Mucosa of descending colon (tissue), 3 donors: ENCODE measurements at regions not wholly inside any gene's neighbourhood (a gene's known extent, or its start where the extent isn't known, plus 50 kb on each side); places are given as distances from the start of the nearest gene placed in this dataset.

Experiments used
- ATAC-seq: fragments of 200-7000 bp; cut with Tn5 transposase; one replicate; pipeline ENCODE4 v1.9.1; 2020; ENCODE audit warnings: mild to moderate bottlenecking, moderate library complexity
- DNase-seq, 3 donors: peaks; one replicate each; pipeline ENCODE4 v3.0.0-alpha.2; 2020
- H3K36me3 ChIP-seq: fragments of 200-600 bp; one replicate; pipeline ENCODE4 v1.8.0; 2021; ENCODE audit warnings: low read depth, mild to moderate bottlenecking
- H3K4me1 ChIP-seq: fragments of 200-600 bp; one replicate; pipeline ENCODE4 v1.8.0; 2021; ENCODE audit warnings: low read depth, mild to moderate bottlenecking
- H3K4me3 ChIP-seq: fragments of 200-600 bp; one replicate; pipeline ENCODE4 v1.8.0; 2021; ENCODE audit warnings: mild to moderate bottlenecking
- H3K9me3 ChIP-seq: fragments of 200-600 bp; one replicate; pipeline ENCODE4 v1.8.0; 2021; ENCODE audit warnings: mild to moderate bottlenecking
- CTCF ChIP-seq: fragments of 200-600 bp; IDR thresholded peaks from one replicate; pipeline ENCODE4 v1.8.0; 2022; ENCODE audit warnings: antibody characterized with exemption, mild to moderate bottlenecking
- intact Hi-C, 2 donors: fragments of 100-400 bp; cut with DNase I in 1 of 2; cut with micrococcal nuclease in 1 of 2; formaldehyde crosslinking; loops; one replicate each; pipeline versions ENCODE4 v1.11.0 to v1.11.1; 2022; cut with DNase I, micrococcal nuclease
- donor health status: DM: no; HTN: no; CAD: no; lungs with moderate emphysema.
- donor health status: DM: no; HTN: no; CAD: no.
- donor health status: DM: no; HTN: yes; CAD: no.

GRCh38 chr14:48814562-48814961, 771.6 kb downstream of the RPS29 start:
- H3K4me1 ChIP-seq, result no peaks in the 10 kb centered on the region
- no peak for TF ChIP-seq CTCF
- H3K36me3 ChIP-seq, result no peaks in the 10 kb centered on the region
- DNase-seq (no peak), ATAC-seq (no peak)
- peaks cover 33% of the 10 kb centered on the region for H3K9me3 ChIP-seq
- H3K4me3 ChIP-seq, result no peak overlapping the region
- intact Hi-C loops, result no loop called here

GRCh38 chr14:48805315-48805714, 780.9 kb downstream of the RPS29 start:
- no peak overlapping the region for H3K4me3 ChIP-seq
- no peak for DNase-seq
- H3K9me3 ChIP-seq, result peaks cover 35% of the 10 kb centered on the region
- H3K36me3 ChIP-seq, result no peaks in the 10 kb centered on the region
- intact Hi-C loops, result no loop called here
- TF ChIP-seq CTCF, result no peak
- no peak for ATAC-seq
- no peaks in the 10 kb centered on the region for H3K4me1 ChIP-seq

DNA sequence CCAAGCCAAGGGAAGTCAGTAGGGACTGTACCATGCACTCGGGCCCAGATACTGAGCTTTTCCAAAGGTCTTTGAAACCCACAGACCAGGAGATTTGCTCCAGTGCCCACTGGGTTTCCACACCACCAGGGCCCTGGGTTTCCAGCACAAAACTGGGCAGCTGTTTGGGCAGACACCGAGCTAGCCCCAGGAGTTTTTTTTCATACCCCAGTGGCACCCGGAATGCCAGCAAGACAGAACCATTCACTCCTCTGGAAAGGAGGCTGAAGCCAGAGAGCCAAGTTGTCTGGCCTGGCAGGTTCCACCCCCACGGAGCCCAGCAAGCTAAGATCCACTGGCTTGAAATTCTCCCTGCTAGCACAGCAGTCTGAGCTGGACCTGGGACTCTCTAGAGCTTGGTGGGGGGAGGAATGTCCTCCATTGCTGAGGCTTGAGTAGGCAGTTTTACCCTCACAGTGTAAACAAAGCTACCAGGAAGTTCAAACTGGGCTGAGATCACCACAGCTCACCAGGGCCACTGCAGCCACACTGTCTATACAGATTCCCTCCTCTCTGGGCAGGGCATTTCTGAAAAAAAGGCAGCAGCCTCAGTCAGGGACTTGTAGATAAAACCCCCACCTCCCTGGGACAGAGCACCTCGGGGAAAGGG, 793.7 kb downstream of the RPS29 start:
- Histone ChIP-seq H3K9me3 (peaks cover 22% of the 10 kb centered on the region), H3K4me3 (no peak overlapping the region), H3K36me3 (no peaks in the 10 kb centered on the region), H3K4me1 (no peaks in the 10 kb centered on the region)
- DNase-seq (no peak), ATAC-seq (no peak)
- no peak for TF ChIP-seq CTCF
- intact Hi-C loops, result no loop called here

DNA sequence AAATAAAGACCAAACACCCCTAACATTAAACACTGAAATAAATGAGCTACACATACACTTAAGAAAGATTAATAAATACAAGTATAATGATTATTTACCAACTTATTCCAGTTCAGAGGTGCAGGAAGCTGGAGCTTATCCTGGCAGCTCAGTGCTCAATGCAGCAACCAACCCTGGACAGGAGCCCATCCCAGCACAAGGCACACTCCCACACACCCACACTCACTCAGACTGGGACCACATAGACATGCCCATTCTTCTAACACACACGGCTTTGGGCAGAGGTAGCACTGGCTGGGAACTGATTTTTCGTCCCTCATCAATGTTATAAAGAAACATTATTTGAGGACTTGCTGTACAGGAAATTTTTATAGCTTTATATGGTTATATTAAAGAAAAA, 797.4 kb downstream of the RPS29 start:
- H3K4me3 ChIP-seq, result no peak overlapping the region
- DNase-seq (no peak), ATAC-seq (no peak)
- peaks cover 26% of the 10 kb centered on the region for H3K9me3 ChIP-seq
- no peaks in the 10 kb centered on the region for H3K36me3 ChIP-seq
- intact Hi-C loops, result no loop called here
- no peaks in the 10 kb centered on the region for H3K4me1 ChIP-seq
- no peak for TF ChIP-seq CTCF

GRCh38 chr14:48786498-48786897, 799.7 kb downstream of the RPS29 start:
- ATAC-seq, result no peak
- intact Hi-C loops, result no loop called here
- no peak for TF ChIP-seq CTCF
- Histone ChIP-seq H3K9me3 (peaks cover 25% of the 10 kb centered on the region), H3K4me3 (no peak overlapping the region), H3K4me1 (no peaks in the 10 kb centered on the region), H3K36me3 (no peaks in the 10 kb centered on the region)
- DNase-seq, result no peak

DNA sequence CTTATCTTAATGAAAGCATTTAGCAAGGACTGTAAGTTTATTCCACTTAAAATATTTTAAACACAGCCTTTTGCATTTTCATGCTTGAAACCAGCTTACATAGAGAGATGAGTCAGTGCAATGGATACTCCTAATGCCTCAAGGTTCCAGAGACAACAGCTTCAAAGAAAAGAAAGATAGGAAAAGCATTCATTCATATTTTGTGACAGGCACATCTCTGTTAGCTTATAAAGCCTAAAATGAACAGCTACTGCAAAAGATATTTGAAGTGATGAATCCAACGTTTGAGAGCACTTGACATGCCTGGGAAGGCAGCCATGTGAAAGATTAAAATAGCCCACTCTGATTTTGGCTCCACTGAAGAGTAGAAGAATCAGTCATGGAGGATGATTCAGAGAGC, 814.5 kb downstream of the RPS29 start:
- intact Hi-C loops, result no loop called here
- Histone ChIP-seq H3K9me3 (peaks cover 53% of the 10 kb centered on the region), H3K4me3 (no peak overlapping the region), H3K36me3 (no peaks in the 10 kb centered on the region), H3K4me1 (no peaks in the 10 kb centered on the region)
- ATAC-seq (no peak), DNase-seq (no peak)
- no peak for TF ChIP-seq CTCF
